COLO668 (cell line): ENCODE measurements at regions not wholly inside any gene's neighbourhood (a gene's known extent, or its start where the extent isn't known, plus 50 kb on each side); places are given as distances from the start of the nearest gene placed in this dataset.

ENCODE experiments used
- DNase-seq: peaks from one replicate; lab custom pipeline; 2025; ENCODE audit not compliant: unreplicated experiment; lab: John Stamatoyannopoulos, UW

GRCh38 chr6:93970684-93971083 is 551.3 kb upstream of the EPHA7 start:
- DNase-seq = no peak

GRCh38 chr6:93968126-93968525 is 548.8 kb upstream of the EPHA7 start:
- DNase-seq = no peak

- DNase-seq = no peak
These were observed 545.6 kb upstream of the EPHA7 start for GRCh38 chr6:93964926-93965325.

GRCh38 chr6:93964321-93964720 is 545.0 kb upstream of the EPHA7 start:
- no peak for DNase-seq

GRCh38 chr6:93962566-93962965 is 543.2 kb upstream of the EPHA7 start:
- DNase-seq = no peak

GRCh38 chr6:93954584-93954983 is 535.2 kb upstream of the EPHA7 start:
- no peak for DNase-seq

GRCh38 chr6:93943661-93944060 is 524.3 kb upstream of the EPHA7 start:
- DNase-seq = no peak

GRCh38 chr6:93940381-93940780 is 521.0 kb upstream of the EPHA7 start:
- DNase-seq = no peak

GRCh38 chr6:93932175-93932574 is 512.8 kb upstream of the EPHA7 start:
- DNase-seq = no peak

GRCh38 chr6:93927731-93928130 is 508.4 kb upstream of the EPHA7 start:
- DNase-seq = no peak

- no peak for DNase-seq
These were observed 500.0 kb upstream of the EPHA7 start for GRCh38 chr6:93919365-93919764.

GRCh38 chr6:93918258-93918657 is 498.9 kb upstream of the EPHA7 start:
- DNase-seq = no peak

- DNase-seq = no peak
These were observed 497.9 kb upstream of the EPHA7 start for GRCh38 chr6:93917216-93917615.

GRCh38 chr6:93916716-93917115 is 497.4 kb upstream of the EPHA7 start:
- DNase-seq = no peak

GRCh38 chr6:93915961-93916360 is 496.6 kb upstream of the EPHA7 start:
- no peak for DNase-seq

- no peak for DNase-seq
These were observed 483.2 kb upstream of the EPHA7 start for GRCh38 chr6:93902517-93902916.

- DNase-seq = no peak
These were observed 480.8 kb upstream of the EPHA7 start for GRCh38 chr6:93900142-93900541.

- DNase-seq = no peak
These were observed 476.7 kb upstream of the EPHA7 start for GRCh38 chr6:93896081-93896480.

GRCh38 chr6:93894521-93894920 is 475.2 kb upstream of the EPHA7 start:
- DNase-seq = no peak

GRCh38 chr6:93889713-93890112 is 470.4 kb upstream of the EPHA7 start:
- no peak for DNase-seq

- DNase-seq = no peak
These were observed 467.1 kb upstream of the EPHA7 start for GRCh38 chr6:93886416-93886815.

GRCh38 chr6:93859971-93860370 is 440.6 kb upstream of the EPHA7 start:
- no peak for DNase-seq

- no peak for DNase-seq
These were observed 438.9 kb upstream of the EPHA7 start for GRCh38 chr6:93858213-93858612.

GRCh38 chr6:93849857-93850256 is 430.5 kb upstream of the EPHA7 start:
- DNase-seq = no peak
